Islet of Langerhans (tissue), 1 donor: ENCODE measurements at regions not wholly inside any gene's neighbourhood (a gene's known extent, or its start where the extent isn't known, plus 50 kb on each side); places are given as distances from the start of the nearest gene placed in this dataset.
A peak's percentile ranks its signal among the peaks of the same experiment; 100 is the strongest.
"Not testable (repeated sequence)": the region's sequence is repeated elsewhere in the genome, so short reads cannot be mapped to it uniquely, and the experiment has no call there.

Source experiments
- FAIRE-seq: peaks from one replicate; lab custom pipeline; 2011; peaks lifted over from hg19 to GRCh38; lab: Jason Lieb, UNC

- FAIRE-seq, result no peak
Observed at GRCh38 chr14:25436288-25436875, 386.4 kb upstream of the STXBP6 start.

GRCh38 chr14:25431211-25432076 lies 381.5 kb upstream of the STXBP6 start:
- FAIRE-seq, result no peak

GRCh38 chr14:25430808-25431207 lies 380.9 kb upstream of the STXBP6 start:
- FAIRE-seq, result no peak

GRCh38 chr14:25412998-25413397 lies 363.1 kb upstream of the STXBP6 start:
- no peak for FAIRE-seq

DNA sequence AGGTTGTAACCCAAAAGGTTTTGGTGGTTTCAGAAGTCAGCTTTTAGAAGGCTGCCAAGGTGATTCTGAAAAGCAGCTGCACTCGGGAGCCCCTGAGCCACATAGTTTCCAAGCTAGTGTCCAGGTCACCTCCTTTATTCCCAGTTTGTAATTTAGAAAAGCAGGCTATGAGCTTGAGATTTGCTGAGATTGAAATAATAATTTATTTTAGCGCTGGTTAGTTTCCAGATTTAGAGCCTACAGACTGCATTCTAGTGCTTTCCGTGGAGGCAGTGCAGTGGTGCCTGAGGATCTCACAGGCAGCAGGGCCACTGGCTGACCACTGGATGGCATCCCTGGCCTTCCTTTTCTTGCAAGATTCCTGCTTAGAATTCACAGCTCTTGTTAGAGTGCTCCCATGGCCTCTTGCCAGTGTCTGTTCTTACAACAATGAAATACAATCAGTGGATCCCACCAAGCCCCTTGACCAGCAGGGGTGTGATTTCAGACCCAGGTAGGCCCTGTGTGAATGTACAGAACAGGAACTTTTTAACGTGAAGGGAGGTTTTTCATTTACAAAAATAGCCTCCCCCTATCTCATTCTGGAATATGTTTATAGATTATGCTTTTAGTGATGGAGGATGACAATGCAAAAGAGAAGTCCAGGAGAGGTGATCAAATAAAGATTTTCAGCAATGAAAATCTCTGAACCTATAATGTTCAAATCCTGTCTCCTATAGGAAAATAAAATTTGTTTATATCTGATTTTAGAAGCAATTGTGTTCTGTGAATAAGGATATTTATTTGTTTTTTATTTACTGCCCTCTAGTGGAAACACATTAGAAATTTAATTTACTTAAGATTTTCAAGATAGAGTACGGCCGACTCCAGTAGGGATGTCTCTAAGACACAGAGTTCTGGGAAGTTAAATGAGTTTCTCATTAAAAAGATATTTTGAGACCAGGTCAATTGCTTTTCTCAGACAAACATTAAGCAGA lies 362.1 kb upstream of the STXBP6 start:
- no peak for FAIRE-seq

- no peak for FAIRE-seq
Observed at GRCh38 chr14:25406818-25407217, 356.9 kb upstream of the STXBP6 start.

DNA sequence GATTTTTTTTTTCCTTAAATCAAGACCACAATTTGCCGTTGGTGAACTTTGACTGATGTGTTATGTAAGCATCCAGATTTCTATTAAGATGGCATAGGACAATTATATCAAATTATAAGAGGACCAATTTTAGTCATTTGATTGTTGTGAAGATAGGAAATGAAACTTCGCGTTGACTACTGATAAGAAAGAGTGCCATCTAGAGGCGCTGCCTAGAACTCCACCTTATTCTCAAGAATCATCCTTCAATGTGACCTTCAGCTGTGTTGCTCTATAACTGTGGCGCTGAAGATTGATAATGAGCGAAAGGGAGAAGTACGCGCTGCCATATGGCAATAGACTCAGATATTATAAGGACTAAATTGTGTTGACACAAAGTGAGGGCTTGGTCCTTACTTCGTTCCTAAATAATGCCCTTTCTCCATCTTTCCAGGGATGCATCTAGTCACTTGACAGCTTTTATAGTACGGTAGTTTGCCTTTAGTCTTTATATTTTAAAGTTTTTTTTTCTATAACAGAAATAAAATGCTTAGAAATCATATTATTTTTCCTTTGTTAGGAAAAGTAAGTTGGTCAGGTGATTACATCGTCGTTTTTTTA lies 350.8 kb upstream of the STXBP6 start:
- peak; percentile 95 for FAIRE-seq

- no peak for FAIRE-seq
Observed at GRCh38 chr14:25396128-25396527, 346.2 kb upstream of the STXBP6 start.

- no peak for FAIRE-seq
Observed at GRCh38 chr14:25394791-25395391, 344.9 kb upstream of the STXBP6 start.

DNA sequence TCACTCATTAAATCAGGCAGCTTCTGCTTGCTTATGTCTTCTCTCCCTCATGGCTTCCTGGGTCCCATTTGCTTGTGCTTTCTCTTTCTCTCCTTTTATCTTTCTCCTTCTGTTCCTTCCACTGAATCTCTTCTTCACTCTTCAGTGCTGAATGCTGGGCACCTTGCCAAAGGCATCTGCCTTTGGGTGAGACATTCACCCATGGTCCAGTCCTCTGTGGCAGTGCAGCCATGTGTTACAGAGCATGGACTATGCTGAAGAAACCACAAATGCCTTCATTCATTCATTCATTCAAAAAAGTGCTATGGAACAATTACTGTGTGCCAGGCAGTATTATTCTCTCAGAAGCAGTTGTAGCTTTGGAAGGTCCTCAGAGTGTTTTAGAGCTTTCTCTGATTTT lies 344.4 kb upstream of the STXBP6 start:
- FAIRE-seq, result no peak

GRCh38 chr14:25389948-25390347 lies 340.0 kb upstream of the STXBP6 start:
- no peak for FAIRE-seq

DNA sequence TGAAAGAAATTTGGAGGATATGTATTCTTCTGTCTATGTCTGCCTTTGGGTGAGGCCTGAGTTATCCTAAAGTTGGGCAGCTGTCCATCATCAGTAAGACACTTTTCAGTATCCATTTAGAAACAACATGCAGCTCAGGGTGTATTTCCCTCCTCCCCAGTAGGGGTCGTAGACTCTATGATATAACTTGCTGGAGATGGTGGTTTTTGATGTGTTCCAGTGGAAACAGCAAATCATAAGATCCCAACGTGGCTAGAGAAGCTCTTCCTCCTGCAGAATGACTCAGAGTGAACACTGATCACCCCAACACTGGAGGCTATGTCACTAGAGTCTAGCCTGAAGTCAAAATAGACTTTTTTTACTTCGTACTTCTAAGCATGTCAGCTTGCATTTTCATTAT lies 331.6 kb upstream of the STXBP6 start:
- no peak for FAIRE-seq

DNA sequence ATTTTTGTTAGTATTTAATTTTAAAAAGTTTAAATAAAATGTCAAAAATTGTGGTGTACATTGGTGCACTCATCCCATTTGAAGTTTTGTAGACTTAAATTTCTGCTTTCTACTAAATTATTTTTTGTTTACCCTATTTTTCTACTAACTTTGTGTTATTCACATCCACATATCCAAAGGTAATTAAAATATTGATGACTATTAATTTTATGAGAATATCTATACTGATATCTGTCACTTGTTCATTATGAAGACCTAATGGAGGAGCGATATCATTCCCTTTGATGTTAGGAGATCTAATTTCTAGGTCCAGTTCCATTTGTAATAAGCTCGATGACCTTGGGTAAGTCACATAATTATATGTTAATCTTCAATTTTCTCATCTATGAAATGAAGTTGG lies 325.7 kb upstream of the STXBP6 start:
- FAIRE-seq, result no peak

GRCh38 chr14:25371068-25371467 lies 321.1 kb upstream of the STXBP6 start:
- no peak for FAIRE-seq

DNA sequence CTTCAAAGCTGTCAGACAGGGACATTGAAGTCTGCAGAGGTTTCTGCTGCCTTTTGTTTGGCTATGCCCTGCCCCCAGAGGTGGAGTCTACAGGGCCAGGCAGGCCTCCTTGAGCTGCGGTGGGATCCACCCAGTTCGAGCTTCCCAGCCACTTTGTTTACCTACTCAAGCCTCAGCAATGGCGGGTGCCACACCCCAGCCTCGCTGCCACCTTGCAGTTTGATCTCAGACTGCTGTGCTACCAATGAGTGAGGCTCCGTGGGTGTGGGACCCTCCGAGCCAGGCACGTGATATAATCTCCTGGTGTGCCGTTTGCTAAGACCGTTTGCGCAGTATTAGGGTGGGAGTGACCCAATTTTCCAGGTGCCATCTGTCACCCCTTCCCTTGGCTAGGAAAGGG lies 320.1 kb upstream of the STXBP6 start:
- not testable (repeated sequence) for FAIRE-seq

- FAIRE-seq, result no peak
Observed at GRCh38 chr14:25358330-25358729, 308.4 kb upstream of the STXBP6 start.

- no peak for FAIRE-seq
Observed at GRCh38 chr14:25351269-25351668, 301.3 kb upstream of the STXBP6 start.

DNA sequence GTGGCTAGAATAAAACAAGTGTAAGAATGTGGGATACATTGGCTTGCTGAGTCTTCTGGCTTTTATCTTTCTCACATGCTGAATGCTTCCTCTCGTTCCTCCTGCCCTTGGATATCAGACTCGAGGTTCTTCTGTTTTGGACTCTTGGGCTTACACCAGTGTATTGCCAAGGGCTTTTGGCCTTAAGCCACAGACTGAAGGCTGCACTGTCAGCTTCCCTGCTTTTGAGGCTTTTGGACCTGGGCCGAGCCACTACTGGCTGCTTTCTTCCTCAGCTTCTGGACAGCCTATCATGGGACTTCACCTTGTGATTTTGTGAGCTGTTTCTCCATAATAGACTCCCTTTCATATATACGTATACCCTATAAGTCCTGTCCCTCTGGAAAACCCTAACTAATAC lies 300.9 kb upstream of the STXBP6 start:
- no peak for FAIRE-seq

DNA sequence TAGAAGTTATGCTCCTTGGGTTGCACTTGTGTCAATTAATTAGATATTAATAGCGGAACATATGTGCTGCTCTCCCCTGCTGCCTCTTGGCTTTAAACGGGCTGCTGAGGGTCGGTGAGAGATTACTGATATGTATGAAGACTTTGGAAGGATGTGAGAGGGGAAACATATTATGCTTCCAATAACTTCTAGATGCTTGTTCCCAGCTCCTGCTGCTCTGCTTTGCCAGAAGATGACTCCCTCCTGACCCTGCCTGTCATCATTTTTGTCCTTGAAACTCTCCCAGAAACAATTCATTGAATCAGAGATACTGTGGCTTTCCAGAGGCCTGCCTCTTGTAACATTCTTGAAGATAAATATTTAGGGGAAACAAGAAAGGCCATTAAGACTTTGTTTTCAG lies 300.1 kb upstream of the STXBP6 start:
- no peak for FAIRE-seq

DNA sequence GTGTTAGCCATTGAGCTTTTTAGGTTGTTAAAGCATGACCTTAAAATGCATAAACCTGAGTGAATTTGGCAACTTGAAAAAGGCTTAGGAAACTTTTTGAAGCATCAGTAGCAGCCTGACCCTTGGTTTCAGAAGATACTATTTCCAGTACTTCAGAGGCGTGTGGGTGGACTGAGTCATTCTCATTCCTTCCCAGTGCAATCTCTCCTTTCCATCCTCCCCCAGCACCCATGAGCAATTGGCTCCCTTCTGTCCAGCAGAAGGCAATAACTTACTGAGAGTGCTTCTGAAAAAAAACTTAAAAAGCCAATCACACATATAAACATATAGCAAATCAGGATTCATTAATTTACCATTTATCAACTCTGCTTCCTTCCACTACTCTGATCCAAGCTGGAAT lies 299.3 kb upstream of the STXBP6 start:
- no peak for FAIRE-seq

DNA sequence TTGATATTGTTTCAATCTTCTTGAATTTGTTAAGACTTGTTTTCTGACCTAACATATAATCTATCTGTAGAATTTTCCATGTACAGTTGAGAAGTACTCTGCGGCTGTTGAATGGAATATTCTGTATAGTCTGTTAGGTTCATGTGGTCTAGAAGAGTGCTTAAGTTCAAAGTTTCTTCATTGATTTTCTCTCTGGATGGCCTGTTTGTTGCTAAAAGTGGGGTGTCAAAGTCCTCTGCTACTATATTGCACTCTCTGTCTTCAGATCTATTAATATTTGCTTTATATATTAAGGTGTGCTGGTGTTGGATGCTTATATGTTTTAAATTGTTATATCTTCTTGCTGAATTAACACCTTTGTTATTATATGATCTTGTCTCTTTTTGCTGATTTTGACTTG lies 290.9 kb upstream of the STXBP6 start:
- FAIRE-seq, result no peak

- no peak for FAIRE-seq
Observed at GRCh38 chr14:25322784-25323183, 272.8 kb upstream of the STXBP6 start.
